Nephron (organoid): ENCODE measurements at regions not wholly inside any gene's neighbourhood (a gene's known extent, or its start where the extent isn't known, plus 50 kb on each side); places are given as distances from the start of the nearest gene placed in this dataset.
A peak's percentile ranks its signal among the peaks of the same experiment; 100 is the strongest.

Experiments used
- H3K27ac Mint-ChIP-seq, 3 experiments: 2 replicates each; pipeline ENCODE4 v1.8.0; 2020; ENCODE audit warnings: mixed read lengths in 3 of 3, mild to moderate bottlenecking in 2 of 3, moderate library complexity in 1 of 3
- H3K27me3 Mint-ChIP-seq: 2 replicates; pipeline ENCODE4 v1.8.0; 2021; ENCODE audit warnings: low read depth, mild to moderate bottlenecking, moderate library complexity, mixed read lengths
- H3K36me3 Mint-ChIP-seq: 2 replicates; pipeline ENCODE4 v1.8.0; 2020; ENCODE audit warnings: low read depth, mixed read lengths
- H3K4me1 Mint-ChIP-seq: 2 replicates; pipeline ENCODE4 v1.8.0; 2020; ENCODE audit warnings: mixed read lengths
- H3K4me3 Mint-ChIP-seq, 3 experiments: 2 replicates each; pipeline ENCODE4 v1.8.0; 2020; ENCODE audit warnings: mild to moderate bottlenecking in 3 of 3, mixed read lengths in 3 of 3, moderate library complexity in 2 of 3
- H3K9me3 Mint-ChIP-seq: 2 replicates; pipeline ENCODE4 v1.8.0; 2020; ENCODE audit warnings: mixed read lengths
- CTCF ChIP-seq, 3 experiments: fragments of 200-600 bp; sonication (generic); IDR thresholded peaks; one replicate each; pipeline ENCODE4 v1.5.0; 2021; ENCODE audit warnings: antibody characterized with exemption in 3 of 3; ENCODE audit not compliant: unreplicated experiment in 3 of 3

- no peaks in the 10 kb centered on the region for H3K9me3 Mint-ChIP-seq
- H3K36me3 Mint-ChIP-seq = no peaks in the 10 kb centered on the region
- no peak for TF ChIP-seq CTCF (IDR thresholded peaks at IDR 0.05; ENCODE audit: unreplicated experiment in 3 of 3)
- no peaks in the 10 kb centered on the region for H3K27me3 Mint-ChIP-seq
- H3K4me3 Mint-ChIP-seq = no peak overlapping the region
- no peak overlapping the region for H3K27ac Mint-ChIP-seq
- no peaks in the 10 kb centered on the region for H3K4me1 Mint-ChIP-seq
Observed at GRCh38 chr2:57728691-57729090, 317.9 kb upstream of the VRK2 start.

- Mint-ChIP-seq H3K27me3 (no peaks in the 10 kb centered on the region), H3K4me1 (no peaks in the 10 kb centered on the region), H3K36me3 (no peaks in the 10 kb centered on the region), H3K4me3 (no peak overlapping the region), H3K27ac (no peak overlapping the region), H3K9me3 (no peaks in the 10 kb centered on the region)
- no peak for TF ChIP-seq CTCF (IDR thresholded peaks at IDR 0.05; ENCODE audit: unreplicated experiment in 3 of 3)
Observed at GRCh38 chr2:57733956-57734355, 312.6 kb upstream of the VRK2 start.

DNA sequence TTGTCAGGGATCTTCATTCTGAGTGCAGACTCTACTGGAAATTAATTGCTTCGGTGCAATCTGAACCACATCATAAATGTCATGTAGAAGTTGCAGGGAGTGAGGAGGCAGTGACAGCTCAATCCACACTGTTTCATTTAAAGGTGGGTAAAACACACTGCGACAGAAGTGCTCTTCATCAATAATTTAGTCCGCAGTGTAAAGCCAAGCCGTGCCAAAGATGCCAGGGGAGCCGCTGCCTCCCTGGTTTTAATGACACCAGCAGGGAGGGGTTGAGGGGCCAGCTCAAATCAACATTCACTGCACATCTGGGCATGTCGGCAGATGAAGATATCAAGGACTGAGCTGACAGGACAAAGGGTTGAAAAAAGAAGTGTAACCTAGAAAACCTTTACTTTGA lies 305.7 kb upstream of the VRK2 start:
- Mint-ChIP-seq H3K4me1 (no peaks in the 10 kb centered on the region), H3K27me3 (no peaks in the 10 kb centered on the region), H3K36me3 (no peaks in the 10 kb centered on the region), H3K27ac (no peak overlapping the region), H3K4me3 (no peak overlapping the region), H3K9me3 (no peaks in the 10 kb centered on the region)
- TF ChIP-seq CTCF (IDR thresholded peaks at IDR 0.05; ENCODE audit: unreplicated experiment in 3 of 3) = no peak

DNA sequence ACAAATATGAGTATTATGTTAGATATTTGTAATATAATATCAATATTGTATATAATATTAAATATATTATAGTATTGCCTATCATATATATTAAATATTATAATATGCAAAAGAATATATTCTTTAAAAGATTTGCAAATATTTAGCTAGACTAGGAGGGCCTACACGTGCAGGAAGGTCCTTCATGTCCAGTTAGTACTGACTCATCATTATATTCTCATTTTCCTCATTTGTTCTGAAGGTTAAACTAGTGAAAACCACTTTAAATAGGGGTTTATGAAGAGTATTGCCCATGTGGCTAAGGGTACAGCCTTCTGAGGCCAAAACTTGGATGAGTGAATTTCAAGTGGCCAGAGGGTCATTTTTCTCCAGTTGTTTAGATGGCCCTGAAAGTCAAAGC lies 293.0 kb upstream of the VRK2 start:
- no peak overlapping the region for H3K27ac Mint-ChIP-seq
- no peak overlapping the region for H3K4me3 Mint-ChIP-seq
- H3K36me3 Mint-ChIP-seq = no peaks in the 10 kb centered on the region
- no peak for TF ChIP-seq CTCF (IDR thresholded peaks at IDR 0.05; ENCODE audit: unreplicated experiment in 3 of 3)
- H3K4me1 Mint-ChIP-seq = peaks cover 15% of the 10 kb centered on the region
- no peaks in the 10 kb centered on the region for H3K9me3 Mint-ChIP-seq
- H3K27me3 Mint-ChIP-seq = peaks cover 4% of the 10 kb centered on the region

- TF ChIP-seq CTCF (IDR thresholded peaks at IDR 0.05; ENCODE audit: unreplicated experiment in 3 of 3) = no peak
- Mint-ChIP-seq H3K36me3 (no peaks in the 10 kb centered on the region), H3K27ac (no peak overlapping the region), H3K4me1 (peaks cover 30% of the 10 kb centered on the region), H3K4me3 (no peak overlapping the region), H3K27me3 (peaks cover 4% of the 10 kb centered on the region), H3K9me3 (no peaks in the 10 kb centered on the region)
Observed at GRCh38 chr2:57758686-57759085, 287.9 kb upstream of the VRK2 start.

DNA sequence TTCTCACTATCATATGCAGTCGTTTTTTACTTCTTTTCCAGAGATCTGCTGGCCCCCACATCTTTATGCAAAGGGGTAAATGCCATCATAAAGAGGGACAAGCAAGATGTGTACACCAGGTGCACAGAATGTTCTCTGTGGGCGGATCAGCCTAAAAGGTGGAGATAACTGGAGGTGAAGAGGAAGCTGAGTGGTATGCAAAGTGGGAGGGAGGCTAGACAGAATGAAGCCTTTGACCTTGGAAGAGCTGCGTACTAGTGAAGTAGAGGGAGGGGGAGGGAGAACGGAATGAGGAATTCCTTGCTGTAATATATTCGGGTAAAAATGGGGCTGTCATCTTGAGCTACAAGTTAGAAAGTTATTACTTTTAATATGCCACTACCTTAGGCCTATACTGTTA lies 287.5 kb upstream of the VRK2 start:
- H3K9me3 Mint-ChIP-seq = no peaks in the 10 kb centered on the region
- H3K27ac Mint-ChIP-seq = no peak overlapping the region
- H3K4me3 Mint-ChIP-seq = peak overlapping the region in 1 of 3 experiments; percentile 7
- no peaks in the 10 kb centered on the region for H3K36me3 Mint-ChIP-seq
- peaks cover 30% of the 10 kb centered on the region for H3K4me1 Mint-ChIP-seq
- no peak for TF ChIP-seq CTCF (IDR thresholded peaks at IDR 0.05; ENCODE audit: unreplicated experiment in 3 of 3)
- H3K27me3 Mint-ChIP-seq = peaks cover 4% of the 10 kb centered on the region
